ENCODE measurements at regions not wholly inside any gene's neighbourhood (a gene's known extent, or its start where the extent isn't known, plus 50 kb on each side); places are given as distances from the start of the nearest gene placed in this dataset.

- no peak for TF ChIP-seq REST (IDR thresholded peaks at IDR 0.05; ENCODE audit: insufficient read depth in 1 of 2, low read depth in 2 of 2, low read length in 2 of 2)
- no peak for TF ChIP-seq POLR2AphosphoS5 (IDR thresholded peaks at IDR 0.05; ENCODE audit: low read depth, low read length)
Measured at GRCh38 chr2:64367444-64368232, 86.3 kb upstream of the LGALSL start.

Measured in PFSK-1 (cell line).